GM18907 (cell line): ENCODE measurements at regions not wholly inside any gene's neighbourhood (a gene's known extent, or its start where the extent isn't known, plus 50 kb on each side); places are given as distances from the start of the nearest gene placed in this dataset.

Source experiments
- ATAC-seq: cut with Tn5 transposase; IDR thresholded peaks from one replicate; pipeline ENCODE4 v1.9.1; 2021; ENCODE audit warnings: mild to moderate bottlenecking, moderate library complexity; ENCODE audit not compliant: unreplicated experiment

- ATAC-seq: no peak
Observed at GRCh38 chr5:29779141-29779540, 1414.3 kb upstream of the CDH6 start.

GRCh38 chr5:29777373-29777772, 1416.1 kb upstream of the CDH6 start:
- ATAC-seq: no peak

- no peak for ATAC-seq
Observed at GRCh38 chr5:29770936-29771335, 1422.5 kb upstream of the CDH6 start.

GRCh38 chr5:29769474-29769873, 1424.0 kb upstream of the CDH6 start:
- ATAC-seq: no peak

- no peak for ATAC-seq
Observed at GRCh38 chr5:29758986-29759421, 1434.5 kb upstream of the CDH6 start.

- no peak for ATAC-seq
Observed at GRCh38 chr5:29750453-29750852, 1443.0 kb upstream of the CDH6 start.

GRCh38 chr5:29744618-29745017, 1448.9 kb upstream of the CDH6 start:
- ATAC-seq: no peak

GRCh38 chr5:29720954-29721353, 1472.5 kb upstream of the CDH6 start:
- ATAC-seq: no peak

GRCh38 chr5:29719171-29719570, 1474.3 kb upstream of the CDH6 start:
- ATAC-seq: no peak

GRCh38 chr5:29715167-29715566, 1478.3 kb upstream of the CDH6 start:
- no peak for ATAC-seq

GRCh38 chr5:29702875-29703274, 1490.6 kb upstream of the CDH6 start:
- no peak for ATAC-seq

- ATAC-seq: no peak
Observed at GRCh38 chr5:29701600-29701999, 1491.9 kb upstream of the CDH6 start.

GRCh38 chr5:29697785-29698414, 1495.6 kb upstream of the CDH6 start:
- ATAC-seq: no peak

- no peak for ATAC-seq
Observed at GRCh38 chr5:29697278-29697677, 1496.2 kb upstream of the CDH6 start.

GRCh38 chr5:29672678-29673077, 1520.8 kb upstream of the CDH6 start:
- no peak for ATAC-seq

- no peak for ATAC-seq
Observed at GRCh38 chr5:29662876-29663275, 1530.6 kb upstream of the CDH6 start.

GRCh38 chr5:29654954-29655353, 1538.5 kb upstream of the CDH6 start:
- ATAC-seq: no peak

GRCh38 chr5:29649321-29649720, 1544.2 kb upstream of the CDH6 start:
- ATAC-seq: no peak

GRCh38 chr5:29642601-29643000, 1550.9 kb upstream of the CDH6 start:
- ATAC-seq: no peak

- ATAC-seq: no peak
Observed at GRCh38 chr5:29614206-29614605, 1579.3 kb upstream of the CDH6 start.

GRCh38 chr5:29588236-29588635, 1605.2 kb upstream of the CDH6 start:
- no peak for ATAC-seq

- no peak for ATAC-seq
Observed at GRCh38 chr5:29587832-29588231, 1605.7 kb upstream of the CDH6 start.

- ATAC-seq: no peak
Observed at GRCh38 chr5:29568028-29568427, 1625.5 kb upstream of the CDH6 start.
